PC-3 (cell line): ENCODE measurements at regions not wholly inside any gene's neighbourhood (a gene's known extent, or its start where the extent isn't known, plus 50 kb on each side); places are given as distances from the start of the nearest gene placed in this dataset.
"Not testable (repeated sequence)": the region's sequence is repeated elsewhere in the genome, so short reads cannot be mapped to it uniquely, and the experiment has no call there.

Source experiments
- ATAC-seq: fragments of 200-7000 bp; cut with Tn5 transposase; 2 replicates; pipeline ENCODE4 v1.9.1; 2020; ENCODE audit warnings: mild to moderate bottlenecking, moderate library complexity
- BruUV-seq: library from RNA; stranded (reverse); fragments of 400-500 nt; replicated peaks from 2 replicates; lab custom pipeline; 2021; lab: Mats Ljungman, UMichigan
- CTCF ChIA-PET: fragments of 300-600 bp; sonication (Branson Sonifier 250); formaldehyde crosslinking; loops from one replicate; lab custom pipeline; 2022; ENCODE audit warnings: antibody characterized with exemption; lab: Charles Lee
- POLR2A ChIA-PET: fragments of 300-600 bp; sonication (Branson Sonifier 250); formaldehyde crosslinking; loops from one replicate; lab custom pipeline; 2022; ENCODE audit warnings: antibody characterized with exemption; ENCODE audit not compliant: unreplicated experiment; lab: Charles Lee
- DNase-seq: peaks from one replicate; pipeline ENCODE4 v3.0.0-alpha.2; 2015
- H2AFZ ChIP-seq: fragments of 300-600 bp; sonication (generic); 2 replicates; pipeline ENCODE4 v1.6.0; 2016; ENCODE audit warnings: antibody characterized with exemption, low read length
- H3F3A ChIP-seq: fragments of 300-600 bp; sonication (generic); one replicate; pipeline ENCODE4 v1.6.0; 2017; ENCODE audit warnings: antibody characterized with exemption, low read length, control low read depth, mild to moderate bottlenecking; ENCODE audit not compliant: unreplicated experiment
- H3K27ac ChIP-seq: fragments of 300-600 bp; sonication (generic); 2 replicates; pipeline ENCODE4 v1.5.1; 2016; ENCODE audit warnings: mild to moderate bottlenecking, low read length
- H3K27me3 ChIP-seq: fragments of 300-600 bp; sonication (generic); 2 replicates; pipeline ENCODE4 v1.6.1; 2016; ENCODE audit warnings: low read length, mixed read lengths
- H3K36me3 ChIP-seq: fragments of 300-600 bp; sonication (generic); 2 replicates; pipeline ENCODE4 v1.6.1; 2016; ENCODE audit warnings: low read depth, mixed run types, low read length, mixed read lengths
- H3K4me1 ChIP-seq: fragments of 300-600 bp; sonication (generic); 2 replicates; pipeline ENCODE4 v1.5.1; 2016; ENCODE audit warnings: low read length; ENCODE audit not compliant: insufficient read depth
- H3K4me2 ChIP-seq: fragments of 300-600 bp; sonication (generic); 2 replicates; pipeline ENCODE4 v1.6.0; 2016; ENCODE audit warnings: low read length
- H3K4me3 ChIP-seq: fragments of 300-600 bp; sonication (generic); 2 replicates; pipeline ENCODE4 v1.5.1; 2016; ENCODE audit warnings: mild to moderate bottlenecking, low read length, mixed read lengths
- H3K79me2 ChIP-seq: fragments of 300-600 bp; sonication (generic); 2 replicates; pipeline ENCODE4 v1.6.1; 2017; ENCODE audit warnings: low read length, mixed read lengths
- H3K9ac ChIP-seq: fragments of 300-600 bp; sonication (generic); 2 replicates; pipeline ENCODE4 v1.6.0; 2016; ENCODE audit warnings: mild to moderate bottlenecking, low read length
- H3K9me2 ChIP-seq: fragments of 300-600 bp; sonication (generic); replicated peaks from 2 replicates; pipeline ENCODE4 v1.6.1; 2016; ENCODE audit warnings: mixed run types, low read length, mixed read lengths
- H3K9me3 ChIP-seq: fragments of 300-600 bp; sonication (generic); 2 replicates; pipeline ENCODE4 v1.6.1; 2016; ENCODE audit warnings: low read length, mixed read lengths
- H4K20me1 ChIP-seq: fragments of 300-600 bp; sonication (generic); 2 replicates; pipeline ENCODE4 v1.6.1; 2016; ENCODE audit warnings: low read length, mixed read lengths
- CTCF ChIP-seq: fragments of 300-600 bp; sonication (generic); conservative IDR thresholded peaks from 2 replicates; pipeline ENCODE4 v1.5.1; 2017; ENCODE audit warnings: antibody characterized with exemption, low read depth, mild to moderate bottlenecking, low read length
- EZH2 ChIP-seq: fragments of 300-600 bp; sonication (generic); IDR thresholded peaks from one replicate; pipeline ENCODE4 v1.6.1; 2017; ENCODE audit warnings: antibody characterized with exemption, mild to moderate bottlenecking, low read length; ENCODE audit not compliant: unreplicated experiment
- EZH2phosphoT487 ChIP-seq: fragments of 300-600 bp; sonication (generic); IDR thresholded peaks from 2 replicates; pipeline ENCODE4 v1.6.1; 2018; ENCODE audit warnings: mild to moderate bottlenecking, antibody characterized with exemption, low read length, borderline replicate concordance
- intact Hi-C: fragments of 100-400 bp; cut with micrococcal nuclease; formaldehyde crosslinking; loops from 2 replicates; pipeline ENCODE4 v1.9.0; 2023

- peaks cover 13% of the 10 kb centered on the region for H3K4me1 ChIP-seq
- H3F3A ChIP-seq = no peaks in the 10 kb centered on the region
- ChIA-PET POLR2A (no interaction called here), CTCF (no interaction called here)
- H3K36me3 ChIP-seq = no peaks in the 10 kb centered on the region
- no peak for ATAC-seq
- no peaks in the 10 kb centered on the region for H3K79me2 ChIP-seq
- no TSS peak for BruUV-seq
- H3K27ac ChIP-seq = peak overlapping the region; percentile 84
- peak; percentile 8 for DNase-seq
- H4K20me1 ChIP-seq = no peaks in the 10 kb centered on the region
- H3K27me3 ChIP-seq = no peaks in the 10 kb centered on the region
- TF ChIP-seq EZH2phosphoT487 = no peak
- no peak for TF ChIP-seq EZH2
- no peak for TF ChIP-seq CTCF
- H2AFZ ChIP-seq = no peak overlapping the region
- no peak overlapping the region for H3K4me3 ChIP-seq
- H3K4me2 ChIP-seq = no peak overlapping the region
- no peaks in the 10 kb centered on the region for H3K9me3 ChIP-seq
- H3K9me2 ChIP-seq = no peaks in the 10 kb centered on the region
- intact Hi-C loops = no loop called here
- peak overlapping the region; percentile 37; the same call in 1 of the 2 replicates for H3K9ac ChIP-seq
Measured at GRCh38 chr6:82507112-82507511, 143.5 kb downstream of the TPBG start.

DNA sequence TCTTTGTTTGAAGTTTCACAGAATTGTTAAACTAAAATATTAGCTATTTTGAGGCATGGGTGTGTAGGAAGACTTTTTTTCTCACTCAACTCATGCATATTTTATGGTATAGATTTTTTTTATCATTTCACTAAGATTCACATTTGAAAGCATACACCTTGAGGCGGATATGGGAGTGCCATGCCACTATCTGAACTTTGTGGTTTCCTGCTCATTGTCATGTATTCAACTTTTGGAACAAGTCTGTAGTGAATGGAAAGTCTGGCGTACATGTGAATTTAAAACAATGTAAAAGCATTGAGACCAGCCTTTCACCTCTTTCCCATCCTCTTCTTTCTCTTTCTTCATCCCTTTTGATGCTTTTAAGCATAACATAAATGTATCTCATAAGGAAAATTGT is 147.9 kb downstream of the TPBG start:
- ChIA-PET CTCF (no interaction called here), POLR2A (no interaction called here)
- peak; percentile 37 for DNase-seq
- Histone ChIP-seq H3K36me3 (no peaks in the 10 kb centered on the region), H3K9me3 (no peaks in the 10 kb centered on the region), H3K4me2 (no peak overlapping the region), H3K27me3 (no peaks in the 10 kb centered on the region), H3K9me2 (no peaks in the 10 kb centered on the region), H3K4me1 (peaks cover 6% of the 10 kb centered on the region), H3K4me3 (no peak overlapping the region), H3K9ac (no peak overlapping the region), H3K79me2 (no peaks in the 10 kb centered on the region), H2AFZ (no peak overlapping the region), H4K20me1 (no peaks in the 10 kb centered on the region), H3F3A (no peaks in the 10 kb centered on the region), H3K27ac (no peak overlapping the region)
- TF ChIP-seq EZH2 (no peak), EZH2phosphoT487 (no peak), CTCF (no peak)
- intact Hi-C loops = no loop called here
- no peak for ATAC-seq
- BruUV-seq = no TSS peak

- ATAC-seq, H3K9me3 ChIP-seq, H3K9me2 ChIP-seq, H3K9ac ChIP-seq, POLR2A ChIA-PET, H3K36me3 ChIP-seq, CTCF ChIA-PET, H3K4me3 ChIP-seq, H3F3A ChIP-seq, BruUV-seq, H3K79me2 ChIP-seq, H3K27ac ChIP-seq, H3K4me1 ChIP-seq, H4K20me1 ChIP-seq, H3K4me2 ChIP-seq, DNase-seq, H2AFZ ChIP-seq, H3K27me3 ChIP-seq, intact Hi-C loops: not testable (repeated sequence)
Measured at GRCh38 chr6:82517896-82518295, 154.3 kb downstream of the TPBG start.
